ENCODE measurements at regions not wholly inside any gene's neighbourhood (a gene's known extent, or its start where the extent isn't known, plus 50 kb on each side); places are given as distances from the start of the nearest gene placed in this dataset.

GRCh38 chr12:97134495-97134894, 227.4 kb downstream of the NEDD1 start:
- Histone ChIP-seq H3K27ac (replicated peaks) (no peak overlapping the region), H3K27me3 (ENCODE audit: insufficient read depth, poor library complexity, severe bottlenecking) (no peaks in the 10 kb centered on the region), H3K4me3 (replicated peaks; ENCODE audit: insufficient read depth, low read length) (no peak overlapping the region)
- TF ChIP-seq REST (IDR thresholded peaks at IDR 0.05; ENCODE audit: insufficient replicate concordance, low read depth), result no peak
- no peak for DNase-seq (ENCODE audit: low read depth in 1 of 2, low spot score in 1 of 2)

- DNase-seq (ENCODE audit: low read depth in 1 of 2, low spot score in 1 of 2), result no peak
- H3K4me3 ChIP-seq (replicated peaks; ENCODE audit: insufficient read depth, low read length), result no peak overlapping the region
- H3K27ac ChIP-seq (replicated peaks), result no peak overlapping the region
- TF ChIP-seq CTCF (IDR thresholded peaks at IDR 0.05; ENCODE audit: insufficient read depth, low read length), result no peak
- TF ChIP-seq POLR2AphosphoS5 (IDR thresholded peaks at IDR 0.05; ENCODE audit: low read depth), result no peak
- no peak for TF ChIP-seq GABPA (IDR thresholded peaks at IDR 0.05; ENCODE audit: low read depth)
- TF ChIP-seq SPI1 (IDR thresholded peaks at IDR 0.05; ENCODE audit: borderline replicate concordance, low read depth), result no peak
- TF ChIP-seq REST (IDR thresholded peaks at IDR 0.05; ENCODE audit: insufficient replicate concordance, low read depth), result no peak
- no peaks in the 10 kb centered on the region for H3K27me3 ChIP-seq (ENCODE audit: insufficient read depth, poor library complexity, severe bottlenecking)
Observed at GRCh38 chr12:97140355-97140754, 233.3 kb downstream of the NEDD1 start.

- Histone ChIP-seq H3K4me3 (replicated peaks; ENCODE audit: insufficient read depth, low read length) (no peak overlapping the region), H3K27ac (replicated peaks) (no peak overlapping the region), H3K27me3 (ENCODE audit: insufficient read depth, poor library complexity, severe bottlenecking) (no peaks in the 10 kb centered on the region)
- no peak for TF ChIP-seq POLR2AphosphoS5 (IDR thresholded peaks at IDR 0.05; ENCODE audit: low read depth)
- no peak for TF ChIP-seq GABPA (IDR thresholded peaks at IDR 0.05; ENCODE audit: low read depth)
- no peak for TF ChIP-seq CTCF (IDR thresholded peaks at IDR 0.05; ENCODE audit: insufficient read depth, low read length)
- TF ChIP-seq SPI1 (IDR thresholded peaks at IDR 0.05; ENCODE audit: borderline replicate concordance, low read depth), result no peak
- no peak for DNase-seq (ENCODE audit: low read depth in 1 of 2, low spot score in 1 of 2)
Observed at GRCh38 chr12:97142737-97143410, 235.8 kb downstream of the NEDD1 start.

DNA sequence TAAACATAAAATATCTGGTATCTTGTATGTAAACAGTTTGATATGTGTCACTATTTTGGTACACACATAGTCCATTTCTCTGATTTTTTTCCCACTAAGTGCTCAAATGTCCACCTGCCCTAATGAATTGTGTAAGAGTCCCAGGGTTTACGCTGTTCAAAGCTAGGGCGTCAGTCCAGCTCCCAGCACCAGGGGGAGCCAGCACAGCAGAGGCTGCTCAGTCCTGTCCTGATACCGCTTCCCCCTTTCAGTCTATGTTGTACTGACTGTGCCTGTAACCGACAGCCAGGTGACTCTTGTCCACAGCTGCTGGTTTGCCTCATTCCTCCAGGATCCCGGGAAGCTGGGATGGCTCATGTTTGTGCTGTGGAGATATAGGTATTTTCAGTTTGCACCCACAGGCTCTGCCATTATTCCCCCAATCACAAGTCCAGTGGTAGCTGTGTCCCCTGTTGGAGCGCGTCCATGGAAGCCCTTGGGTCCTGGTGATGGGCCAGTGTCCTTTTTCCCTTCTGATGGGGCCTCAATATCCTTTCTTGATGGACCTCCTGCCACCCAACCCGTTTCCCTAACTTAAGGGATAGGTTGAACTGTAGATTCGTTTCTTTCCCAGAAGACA, 242.0 kb downstream of the NEDD1 start:
- H3K4me3 ChIP-seq (replicated peaks; ENCODE audit: insufficient read depth, low read length), result no peak overlapping the region
- no peak for TF ChIP-seq REST (IDR thresholded peaks at IDR 0.05; ENCODE audit: insufficient replicate concordance, low read depth)
- no peak for TF ChIP-seq POLR2AphosphoS5 (IDR thresholded peaks at IDR 0.05; ENCODE audit: low read depth)
- TF ChIP-seq GABPA (IDR thresholded peaks at IDR 0.05; ENCODE audit: low read depth), result no peak
- TF ChIP-seq SPI1 (IDR thresholded peaks at IDR 0.05; ENCODE audit: borderline replicate concordance, low read depth), result peak; percentile 37; the same call in 1 of the 2 replicates
- TF ChIP-seq CTCF (IDR thresholded peaks at IDR 0.05; ENCODE audit: insufficient read depth, low read length), result peak; percentile 86
- H3K27me3 ChIP-seq (ENCODE audit: insufficient read depth, poor library complexity, severe bottlenecking), result peaks cover 3% of the 10 kb centered on the region
- no peak overlapping the region for H3K27ac ChIP-seq (replicated peaks)
- DNase-seq (ENCODE audit: low read depth in 1 of 2, low spot score in 1 of 2), result peak; percentile 26 to 65
